ENCODE measurements at regions not wholly inside any gene's neighbourhood (a gene's known extent, or its start where the extent isn't known, plus 50 kb on each side); places are given as distances from the start of the nearest gene placed in this dataset.
A peak's percentile ranks its signal among the peaks of the same experiment; 100 is the strongest.

DNA sequence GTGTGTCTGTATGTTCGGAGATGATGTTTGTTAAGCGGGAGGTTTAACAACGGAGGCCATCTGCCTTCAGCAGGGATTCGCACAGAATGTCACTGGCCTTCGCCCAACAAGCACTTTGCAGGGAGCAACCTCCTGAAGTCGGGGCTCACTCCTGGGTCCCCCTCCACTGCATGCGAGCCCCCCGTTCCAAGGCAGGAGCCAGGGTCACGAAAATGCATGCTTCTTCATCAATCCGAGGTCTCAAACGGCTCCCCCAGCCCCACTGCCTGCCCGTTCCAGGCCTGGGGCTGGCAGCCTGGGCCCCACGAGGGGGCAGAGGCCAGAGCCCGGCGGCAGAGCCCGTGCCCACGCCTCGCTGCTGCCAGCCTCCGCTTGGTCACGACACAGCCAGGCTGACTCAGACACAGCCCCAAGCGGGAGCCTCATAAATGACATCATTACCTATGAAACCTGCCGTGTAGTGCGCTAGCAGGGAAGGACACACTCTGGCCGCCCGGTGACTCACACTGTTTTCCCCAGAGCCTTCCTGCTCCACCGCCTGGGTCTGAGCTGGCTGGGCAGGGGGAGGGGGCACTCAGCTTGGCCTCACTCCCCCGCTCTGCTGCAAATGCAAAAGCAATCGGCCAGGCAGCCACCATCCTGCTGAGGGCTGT, 169.5 kb upstream of the RTL1 start:
- Histone ChIP-seq H3F3A (replicated peaks; ENCODE audit: insufficient read depth) (no peaks in the 10 kb centered on the region), H3K4me3 (ENCODE audit: low read depth in 2 of 2, low read length in 1 of 2) (no peak overlapping the region), H2AFZ (ENCODE audit: low read depth) (peak overlapping the region; percentile 74), H3K9ac (peak overlapping the region; percentile 34; the same call in 1 of the 2 replicates), H3K4me1 (ENCODE audit: control insufficient read depth in 1 of 2, insufficient read depth in 2 of 2, low read depth in 1 of 2, low read length in 1 of 2) (peaks cover 21 to 72% of the 10 kb centered on the region in 2 experiments; a peak in 3 of 4 replicates), H3K4me2 (peak overlapping the region; percentile 66), H3K9me3 (no peaks in the 10 kb centered on the region), H4K20me1 (ENCODE audit: insufficient read depth) (no peaks in the 10 kb centered on the region), H3K27me3 (ENCODE audit: insufficient read depth) (no peaks in the 10 kb centered on the region), H3K27ac (ENCODE audit: low read depth in 2 of 2, low read length in 1 of 2) (peak overlapping the region; percentile 39 to 87; a peak in 3 of 4 replicates), H3K79me2 (ENCODE audit: insufficient read depth) (no peaks in the 10 kb centered on the region), H3K9me2 (no peaks in the 10 kb centered on the region), H3K36me3 (replicated peaks in 1 of 2; ENCODE audit: control insufficient read depth in 1 of 2, insufficient read depth in 2 of 2, low read length in 1 of 2) (no peaks in the 10 kb centered on the region)
- 17% methylated on average over 23 of the region's 28 CpGs for WGBS (ENCODE audit: low lambda C conversion rate)
- peak; percentile 91 for DNase-seq
- POLR2A ChIA-PET = interaction anchor here (1.5 to 1.7 kb wide), 2 partner anchors 54 to 169 kb away, joined by 3 to 9 read pairs; partner anchors contain the start of gene RTL1
- CTCF ChIA-PET = interaction anchor here (1.1 to 2.0 kb wide), 3 partner anchors 10 to 556 kb away, joined by 3 to 5 read pairs (median 5); no protein-coding TSS in a partner anchor
- TF ChIP-seq ELF1 (IDR thresholded peaks at IDR 0.05) (no peak), JUND (IDR thresholded peaks at IDR 0.05) (peak; percentile 84), GABPA (IDR thresholded peaks at IDR 0.05; ENCODE audit: low read depth) (no peak), GATA2 (CRISPR knock-in tag; IDR thresholded peaks at IDR 0.05) (no peak), TEAD4 (IDR thresholded peaks at IDR 0.05; ENCODE audit: borderline replicate concordance, insufficient read depth) (no peak), FOXJ3 (CRISPR knock-in tag; IDR thresholded peaks at IDR 0.05) (no peak), CHD2 (IDR thresholded peaks at IDR 0.05; ENCODE audit: low read length, partially characterized antibody) (peak; percentile 57), SMC3 (IDR thresholded peaks at IDR 0.05; ENCODE audit: low read depth, low read length) (no peak), YY1 (IDR thresholded peaks at IDR 0.05; ENCODE audit: low read depth) (no peak), MEF2A (IDR thresholded peaks at IDR 0.05; ENCODE audit: borderline replicate concordance, low read depth) (no peak), NRF1 (IDR thresholded peaks at IDR 0.05; ENCODE audit: low read depth, low read length) (no peak), RXRA (IDR thresholded peaks at IDR 0.05; ENCODE audit: borderline replicate concordance, low read depth) (0 out of 2 replicates have a peak, but pooled peaks have one; percentile 5), POLR2AphosphoS5 (IDR thresholded peaks at IDR 0.05; ENCODE audit: low read depth, low read length) (no peak), TAF1 (IDR thresholded peaks at IDR 0.05; ENCODE audit: borderline replicate concordance, low read depth, low read length) (no peak), MXI1 (IDR thresholded peaks at IDR 0.05; ENCODE audit: low read depth, low read length) (no peak)
- TF ChIP-seq, protein P1, sequence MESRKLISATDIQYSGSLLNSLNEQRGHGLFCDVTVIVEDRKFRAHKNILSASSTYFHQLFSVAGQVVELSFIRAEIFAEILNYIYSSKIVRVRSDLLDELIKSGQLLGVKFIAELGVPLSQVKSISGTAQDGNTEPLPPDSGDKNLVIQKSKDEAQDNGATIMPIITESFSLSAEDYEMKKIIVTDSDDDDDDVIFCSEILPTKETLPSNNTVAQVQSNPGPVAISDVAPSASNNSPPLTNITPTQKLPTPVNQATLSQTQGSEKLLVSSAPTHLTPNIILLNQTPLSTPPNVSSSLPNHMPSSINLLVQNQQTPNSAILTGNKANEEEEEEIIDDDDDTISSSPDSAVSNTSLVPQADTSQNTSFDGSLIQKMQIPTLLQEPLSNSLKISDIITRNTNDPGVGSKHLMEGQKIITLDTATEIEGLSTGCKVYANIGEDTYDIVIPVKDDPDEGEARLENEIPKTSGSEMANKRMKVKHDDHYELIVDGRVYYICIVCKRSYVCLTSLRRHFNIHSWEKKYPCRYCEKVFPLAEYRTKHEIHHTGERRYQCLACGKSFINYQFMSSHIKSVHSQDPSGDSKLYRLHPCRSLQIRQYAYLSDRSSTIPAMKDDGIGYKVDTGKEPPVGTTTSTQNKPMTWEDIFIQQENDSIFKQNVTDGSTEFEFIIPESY (IDR thresholded peaks at IDR 0.05; ENCODE audit: borderline replicate concordance, low read depth) = no peak
- TF ChIP-seq, protein P2, sequence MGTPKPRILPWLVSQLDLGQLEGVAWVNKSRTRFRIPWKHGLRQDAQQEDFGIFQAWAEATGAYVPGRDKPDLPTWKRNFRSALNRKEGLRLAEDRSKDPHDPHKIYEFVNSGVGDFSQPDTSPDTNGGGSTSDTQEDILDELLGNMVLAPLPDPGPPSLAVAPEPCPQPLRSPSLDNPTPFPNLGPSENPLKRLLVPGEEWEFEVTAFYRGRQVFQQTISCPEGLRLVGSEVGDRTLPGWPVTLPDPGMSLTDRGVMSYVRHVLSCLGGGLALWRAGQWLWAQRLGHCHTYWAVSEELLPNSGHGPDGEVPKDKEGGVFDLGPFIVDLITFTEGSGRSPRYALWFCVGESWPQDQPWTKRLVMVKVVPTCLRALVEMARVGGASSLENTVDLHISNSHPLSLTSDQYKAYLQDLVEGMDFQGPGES (IDR thresholded peaks at IDR 0.05; ENCODE audit: low read depth, low read length) = no peak
- TF ChIP-seq, protein P3, sequence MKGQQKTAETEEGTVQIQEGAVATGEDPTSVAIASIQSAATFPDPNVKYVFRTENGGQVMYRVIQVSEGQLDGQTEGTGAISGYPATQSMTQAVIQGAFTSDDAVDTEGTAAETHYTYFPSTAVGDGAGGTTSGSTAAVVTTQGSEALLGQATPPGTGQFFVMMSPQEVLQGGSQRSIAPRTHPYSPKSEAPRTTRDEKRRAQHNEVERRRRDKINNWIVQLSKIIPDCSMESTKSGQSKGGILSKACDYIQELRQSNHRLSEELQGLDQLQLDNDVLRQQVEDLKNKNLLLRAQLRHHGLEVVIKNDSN (IDR thresholded peaks at IDR 0.05; ENCODE audit: borderline replicate concordance, low read depth) = no peak
- TF ChIP-seq, protein P4, sequence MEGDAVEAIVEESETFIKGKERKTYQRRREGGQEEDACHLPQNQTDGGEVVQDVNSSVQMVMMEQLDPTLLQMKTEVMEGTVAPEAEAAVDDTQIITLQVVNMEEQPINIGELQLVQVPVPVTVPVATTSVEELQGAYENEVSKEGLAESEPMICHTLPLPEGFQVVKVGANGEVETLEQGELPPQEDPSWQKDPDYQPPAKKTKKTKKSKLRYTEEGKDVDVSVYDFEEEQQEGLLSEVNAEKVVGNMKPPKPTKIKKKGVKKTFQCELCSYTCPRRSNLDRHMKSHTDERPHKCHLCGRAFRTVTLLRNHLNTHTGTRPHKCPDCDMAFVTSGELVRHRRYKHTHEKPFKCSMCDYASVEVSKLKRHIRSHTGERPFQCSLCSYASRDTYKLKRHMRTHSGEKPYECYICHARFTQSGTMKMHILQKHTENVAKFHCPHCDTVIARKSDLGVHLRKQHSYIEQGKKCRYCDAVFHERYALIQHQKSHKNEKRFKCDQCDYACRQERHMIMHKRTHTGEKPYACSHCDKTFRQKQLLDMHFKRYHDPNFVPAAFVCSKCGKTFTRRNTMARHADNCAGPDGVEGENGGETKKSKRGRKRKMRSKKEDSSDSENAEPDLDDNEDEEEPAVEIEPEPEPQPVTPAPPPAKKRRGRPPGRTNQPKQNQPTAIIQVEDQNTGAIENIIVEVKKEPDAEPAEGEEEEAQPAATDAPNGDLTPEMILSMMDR (IDR thresholded peaks at IDR 0.05) = peak; percentile 11; the same call in 1 of the 2 replicates
- TF ChIP-seq, protein P5, sequence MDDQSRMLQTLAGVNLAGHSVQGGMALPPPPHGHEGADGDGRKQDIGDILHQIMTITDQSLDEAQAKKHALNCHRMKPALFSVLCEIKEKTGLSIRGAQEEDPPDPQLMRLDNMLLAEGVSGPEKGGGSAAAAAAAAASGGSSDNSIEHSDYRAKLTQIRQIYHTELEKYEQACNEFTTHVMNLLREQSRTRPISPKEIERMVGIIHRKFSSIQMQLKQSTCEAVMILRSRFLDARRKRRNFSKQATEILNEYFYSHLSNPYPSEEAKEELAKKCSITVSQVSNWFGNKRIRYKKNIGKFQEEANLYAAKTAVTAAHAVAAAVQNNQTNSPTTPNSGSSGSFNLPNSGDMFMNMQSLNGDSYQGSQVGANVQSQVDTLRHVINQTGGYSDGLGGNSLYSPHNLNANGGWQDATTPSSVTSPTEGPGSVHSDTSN (IDR thresholded peaks at IDR 0.05) = 0 out of 2 replicates have a peak, but pooled peaks have one; percentile 17
- TF ChIP-seq, protein P6, sequence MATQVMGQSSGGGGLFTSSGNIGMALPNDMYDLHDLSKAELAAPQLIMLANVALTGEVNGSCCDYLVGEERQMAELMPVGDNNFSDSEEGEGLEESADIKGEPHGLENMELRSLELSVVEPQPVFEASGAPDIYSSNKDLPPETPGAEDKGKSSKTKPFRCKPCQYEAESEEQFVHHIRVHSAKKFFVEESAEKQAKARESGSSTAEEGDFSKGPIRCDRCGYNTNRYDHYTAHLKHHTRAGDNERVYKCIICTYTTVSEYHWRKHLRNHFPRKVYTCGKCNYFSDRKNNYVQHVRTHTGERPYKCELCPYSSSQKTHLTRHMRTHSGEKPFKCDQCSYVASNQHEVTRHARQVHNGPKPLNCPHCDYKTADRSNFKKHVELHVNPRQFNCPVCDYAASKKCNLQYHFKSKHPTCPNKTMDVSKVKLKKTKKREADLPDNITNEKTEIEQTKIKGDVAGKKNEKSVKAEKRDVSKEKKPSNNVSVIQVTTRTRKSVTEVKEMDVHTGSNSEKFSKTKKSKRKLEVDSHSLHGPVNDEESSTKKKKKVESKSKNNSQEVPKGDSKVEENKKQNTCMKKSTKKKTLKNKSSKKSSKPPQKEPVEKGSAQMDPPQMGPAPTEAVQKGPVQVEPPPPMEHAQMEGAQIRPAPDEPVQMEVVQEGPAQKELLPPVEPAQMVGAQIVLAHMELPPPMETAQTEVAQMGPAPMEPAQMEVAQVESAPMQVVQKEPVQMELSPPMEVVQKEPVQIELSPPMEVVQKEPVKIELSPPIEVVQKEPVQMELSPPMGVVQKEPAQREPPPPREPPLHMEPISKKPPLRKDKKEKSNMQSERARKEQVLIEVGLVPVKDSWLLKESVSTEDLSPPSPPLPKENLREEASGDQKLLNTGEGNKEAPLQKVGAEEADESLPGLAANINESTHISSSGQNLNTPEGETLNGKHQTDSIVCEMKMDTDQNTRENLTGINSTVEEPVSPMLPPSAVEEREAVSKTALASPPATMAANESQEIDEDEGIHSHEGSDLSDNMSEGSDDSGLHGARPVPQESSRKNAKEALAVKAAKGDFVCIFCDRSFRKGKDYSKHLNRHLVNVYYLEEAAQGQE (IDR thresholded peaks at IDR 0.05; ENCODE audit: low read depth, low read length) = no peak
- TF ChIP-seq, protein P7, sequence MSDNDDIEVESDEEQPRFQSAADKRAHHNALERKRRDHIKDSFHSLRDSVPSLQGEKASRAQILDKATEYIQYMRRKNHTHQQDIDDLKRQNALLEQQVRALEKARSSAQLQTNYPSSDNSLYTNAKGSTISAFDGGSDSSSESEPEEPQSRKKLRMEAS (IDR thresholded peaks at IDR 0.05; ENCODE audit: low read depth) = peak; percentile 52; the same call in 1 of the 2 replicates

All from SK-N-SH (cell line).